ENCODE measurements at regions not wholly inside any gene's neighbourhood (a gene's known extent, or its start where the extent isn't known, plus 50 kb on each side); places are given as distances from the start of the nearest gene placed in this dataset.

GRCh38 chr6:137373296-137373695 is 120.9 kb downstream of the OLIG3 start:
- Histone ChIP-seq H3K9me3 (ENCODE audit: low read depth, low read length) (no peaks in the 10 kb centered on the region), H3K27me3 (ENCODE audit: insufficient read depth, low read length) (no peaks in the 10 kb centered on the region), H3K4me1 (ENCODE audit: insufficient read depth, low read length) (peaks cover 10% of the 10 kb centered on the region), H3K4me3 (ENCODE audit: low read length) (no peak overlapping the region)

- Histone ChIP-seq H3K27me3 (ENCODE audit: insufficient read depth, low read length) (no peaks in the 10 kb centered on the region), H3K4me1 (ENCODE audit: insufficient read depth, low read length) (peaks cover 10% of the 10 kb centered on the region), H3K9me3 (ENCODE audit: low read depth, low read length) (no peaks in the 10 kb centered on the region), H3K4me3 (ENCODE audit: low read length) (no peak overlapping the region)
These were observed 121.7 kb downstream of the OLIG3 start for GRCh38 chr6:137372532-137372931.

GRCh38 chr6:137371634-137372016 is 122.6 kb downstream of the OLIG3 start:
- Histone ChIP-seq H3K4me3 (ENCODE audit: low read length) (no peak overlapping the region), H3K9me3 (ENCODE audit: low read depth, low read length) (no peaks in the 10 kb centered on the region), H3K4me1 (ENCODE audit: insufficient read depth, low read length) (peaks cover 10% of the 10 kb centered on the region), H3K27me3 (ENCODE audit: insufficient read depth, low read length) (no peaks in the 10 kb centered on the region)

GRCh38 chr6:137370871-137371633 is 123.1 kb downstream of the OLIG3 start:
- H3K27me3 ChIP-seq (ENCODE audit: insufficient read depth, low read length): no peaks in the 10 kb centered on the region
- H3K9me3 ChIP-seq (ENCODE audit: low read depth, low read length): no peaks in the 10 kb centered on the region
- no peak overlapping the region for H3K4me3 ChIP-seq (ENCODE audit: low read length)
- H3K4me1 ChIP-seq (ENCODE audit: insufficient read depth, low read length): peaks cover 10% of the 10 kb centered on the region

- Histone ChIP-seq H3K4me3 (ENCODE audit: low read length) (no peak overlapping the region), H3K4me1 (ENCODE audit: insufficient read depth, low read length) (peaks cover 11% of the 10 kb centered on the region), H3K27me3 (ENCODE audit: insufficient read depth, low read length) (no peaks in the 10 kb centered on the region), H3K9me3 (ENCODE audit: low read depth, low read length) (no peaks in the 10 kb centered on the region)
These were observed 125.1 kb downstream of the OLIG3 start for GRCh38 chr6:137369136-137369535.

GRCh38 chr6:137365707-137366437 is 128.3 kb downstream of the OLIG3 start:
- Histone ChIP-seq H3K9me3 (ENCODE audit: low read depth, low read length) (no peaks in the 10 kb centered on the region), H3K27me3 (ENCODE audit: insufficient read depth, low read length) (no peaks in the 10 kb centered on the region)

GRCh38 chr6:137363805-137364138 is 130.4 kb downstream of the OLIG3 start:
- Histone ChIP-seq H3K4me3 (ENCODE audit: low read length) (no peak overlapping the region), H3K9me3 (ENCODE audit: low read depth, low read length) (no peaks in the 10 kb centered on the region), H3K4me1 (ENCODE audit: insufficient read depth, low read length) (peaks cover 15% of the 10 kb centered on the region), H3K27me3 (ENCODE audit: insufficient read depth, low read length) (no peaks in the 10 kb centered on the region)

More at GRCh38 chr6:137365707-137366437, 128.3 kb downstream of the OLIG3 start:
- Histone ChIP-seq H3K4me3 (ENCODE audit: low read length) (no peak overlapping the region), H3K4me1 (ENCODE audit: insufficient read depth, low read length) (peaks cover 20% of the 10 kb centered on the region)

- Histone ChIP-seq H3K9me3 (ENCODE audit: low read depth, low read length) (no peaks in the 10 kb centered on the region), H3K27me3 (ENCODE audit: insufficient read depth, low read length) (no peaks in the 10 kb centered on the region), H3K4me3 (ENCODE audit: low read length) (no peak overlapping the region), H3K4me1 (ENCODE audit: insufficient read depth, low read length) (peaks cover 15% of the 10 kb centered on the region)
These were observed 131.1 kb downstream of the OLIG3 start for GRCh38 chr6:137362878-137363804.

- Histone ChIP-seq H3K9me3 (ENCODE audit: low read depth, low read length) (no peaks in the 10 kb centered on the region), H3K4me1 (ENCODE audit: insufficient read depth, low read length) (peaks cover 15% of the 10 kb centered on the region), H3K27me3 (ENCODE audit: insufficient read depth, low read length) (no peaks in the 10 kb centered on the region), H3K4me3 (ENCODE audit: low read length) (no peak overlapping the region)
These were observed 132.5 kb downstream of the OLIG3 start for GRCh38 chr6:137361701-137362100.

GRCh38 chr6:137358273-137358672 is 135.9 kb downstream of the OLIG3 start:
- H3K4me3 ChIP-seq (ENCODE audit: low read length): no peak overlapping the region
- H3K9me3 ChIP-seq (ENCODE audit: low read depth, low read length): no peaks in the 10 kb centered on the region
- no peaks in the 10 kb centered on the region for H3K27me3 ChIP-seq (ENCODE audit: insufficient read depth, low read length)

GRCh38 chr6:137357948-137358266 is 136.3 kb downstream of the OLIG3 start:
- Histone ChIP-seq H3K4me3 (ENCODE audit: low read length) (no peak overlapping the region), H3K27me3 (ENCODE audit: insufficient read depth, low read length) (no peaks in the 10 kb centered on the region), H3K9me3 (ENCODE audit: low read depth, low read length) (no peaks in the 10 kb centered on the region), H3K4me1 (ENCODE audit: insufficient read depth, low read length) (peaks cover 9% of the 10 kb centered on the region)

More at GRCh38 chr6:137358273-137358672, 135.9 kb downstream of the OLIG3 start:
- peaks cover 10% of the 10 kb centered on the region for H3K4me1 ChIP-seq (ENCODE audit: insufficient read depth, low read length)

GRCh38 chr6:137357263-137357947 is 136.8 kb downstream of the OLIG3 start:
- peaks cover 11% of the 10 kb centered on the region for H3K4me1 ChIP-seq (ENCODE audit: insufficient read depth, low read length)
- no peaks in the 10 kb centered on the region for H3K9me3 ChIP-seq (ENCODE audit: low read depth, low read length)
- H3K27me3 ChIP-seq (ENCODE audit: insufficient read depth, low read length): no peaks in the 10 kb centered on the region
- no peak overlapping the region for H3K4me3 ChIP-seq (ENCODE audit: low read length)

- Histone ChIP-seq H3K27me3 (ENCODE audit: insufficient read depth, low read length) (no peaks in the 10 kb centered on the region), H3K4me1 (ENCODE audit: insufficient read depth, low read length) (peaks cover 20% of the 10 kb centered on the region), H3K9me3 (ENCODE audit: low read depth, low read length) (no peaks in the 10 kb centered on the region), H3K4me3 (ENCODE audit: low read length) (no peak overlapping the region)
These were observed 134.7 kb upstream of the IFNGR1 start for GRCh38 chr6:137353842-137354397.

- H3K9me3 ChIP-seq (ENCODE audit: low read depth, low read length): no peaks in the 10 kb centered on the region
- peaks cover 20% of the 10 kb centered on the region for H3K4me1 ChIP-seq (ENCODE audit: insufficient read depth, low read length)
- H3K4me3 ChIP-seq (ENCODE audit: low read length): no peak overlapping the region
- no peaks in the 10 kb centered on the region for H3K27me3 ChIP-seq (ENCODE audit: insufficient read depth, low read length)
These were observed 134.2 kb upstream of the IFNGR1 start for GRCh38 chr6:137353346-137353745.

All from mononuclear cell (primary cell).